Caco-2 (cell line): ENCODE measurements at regions not wholly inside any gene's neighbourhood (a gene's known extent, or its start where the extent isn't known, plus 50 kb on each side); places are given as distances from the start of the nearest gene placed in this dataset.

Experiments used
- BruUV-seq: library from RNA; stranded (reverse); fragments of 400-500 nt; replicated peaks from 2 replicates; lab custom pipeline; 2021; lab: Mats Ljungman, UMichigan
- CTCF ChIA-PET: fragments of 300-600 bp; sonication (Branson Sonifier 250); formaldehyde crosslinking; loops from one replicate; lab custom pipeline; 2022; ENCODE audit warnings: antibody characterized with exemption; lab: Charles Lee
- POLR2A ChIA-PET: fragments of 300-600 bp; sonication (Branson Sonifier 250); formaldehyde crosslinking; loops from one replicate; lab custom pipeline; 2022; ENCODE audit warnings: antibody characterized with exemption; lab: Charles Lee
- DNase-seq, 2 experiments: peaks; one replicate each; pipeline versions ENCODE4 v3.0.0 to v3.0.0-alpha.2; 2020 to 2022
- H3K27me3 ChIP-seq: replicated peaks from 2 replicates; pipeline ENCODE4 v1.6.0; 2011; ENCODE audit warnings: low read length; ENCODE audit not compliant: control insufficient read depth, insufficient read depth
- H3K36me3 ChIP-seq: 2 replicates; pipeline ENCODE4 v1.5.1; 2011; ENCODE audit warnings: low read length; ENCODE audit not compliant: control insufficient read depth, insufficient read depth
- H3K4me1 ChIP-seq: fragments of 250-450 bp; sonication (Bioruptor Pico); 2 replicates; pipeline ENCODE4 v1.5.1; 2020; ENCODE audit warnings: mild to moderate bottlenecking
- H3K4me3 ChIP-seq: 2 replicates; pipeline ENCODE4 v1.5.1; 2011; ENCODE audit warnings: low read depth, mild to moderate bottlenecking, control low read depth, low read length
- H3K9me3 ChIP-seq: fragments of 250-450 bp; sonication (Bioruptor Pico); 2 replicates; pipeline ENCODE4 v1.5.1; 2020; ENCODE audit warnings: mild to moderate bottlenecking, moderate library complexity
- H3K27ac Mint-ChIP-seq: one replicate; pipeline ENCODE4 v1.8.0; 2022; ENCODE audit warnings: mixed read lengths; ENCODE audit not compliant: unreplicated experiment
- H3K27me3 Mint-ChIP-seq: one replicate; pipeline ENCODE4 v1.8.0; 2022; ENCODE audit warnings: mixed read lengths; ENCODE audit not compliant: insufficient read depth, unreplicated experiment
- H3K36me3 Mint-ChIP-seq: one replicate; pipeline ENCODE4 v1.8.0; 2022; ENCODE audit warnings: mild to moderate bottlenecking, mixed read lengths; ENCODE audit not compliant: insufficient read depth, unreplicated experiment
- H3K4me1 Mint-ChIP-seq: one replicate; pipeline ENCODE4 v1.8.0; 2022; ENCODE audit warnings: low read depth, mixed read lengths; ENCODE audit not compliant: unreplicated experiment
- H3K4me3 Mint-ChIP-seq: one replicate; pipeline ENCODE4 v1.8.0; 2022; ENCODE audit warnings: mild to moderate bottlenecking, moderate library complexity, mixed read lengths; ENCODE audit not compliant: unreplicated experiment
- H3K9me3 Mint-ChIP-seq: one replicate; pipeline ENCODE4 v1.8.0; 2022; ENCODE audit warnings: mixed read lengths; ENCODE audit not compliant: unreplicated experiment
- intact Hi-C: fragments of 100-400 bp; cut with micrococcal nuclease; formaldehyde crosslinking; loops from one replicate; pipeline ENCODE4 v1.10.0; 2022; ENCODE audit not compliant: unreplicated experiment
- TF ChIP-seq, protein P1 (sequence below), 2 experiments: fragments of 200-600 bp in 1 of 2; IDR thresholded peaks; 1 replicate in 1 of 2; 2 replicates in 1 of 2; pipeline versions ENCODE4 v1.5.1 to v1.8.0; 2011 to 2022; ENCODE audit warnings: antibody characterized with exemption in 1 of 2, control low read depth in 1 of 2, inconsistent platforms in 1 of 2, low read depth in 1 of 2, low read length in 1 of 2, mild to moderate bottlenecking in 1 of 2, moderate library complexity in 1 of 2; ENCODE audit not compliant: insufficient read depth in 1 of 2, severe bottlenecking in 1 of 2, unreplicated experiment in 1 of 2

DNA sequence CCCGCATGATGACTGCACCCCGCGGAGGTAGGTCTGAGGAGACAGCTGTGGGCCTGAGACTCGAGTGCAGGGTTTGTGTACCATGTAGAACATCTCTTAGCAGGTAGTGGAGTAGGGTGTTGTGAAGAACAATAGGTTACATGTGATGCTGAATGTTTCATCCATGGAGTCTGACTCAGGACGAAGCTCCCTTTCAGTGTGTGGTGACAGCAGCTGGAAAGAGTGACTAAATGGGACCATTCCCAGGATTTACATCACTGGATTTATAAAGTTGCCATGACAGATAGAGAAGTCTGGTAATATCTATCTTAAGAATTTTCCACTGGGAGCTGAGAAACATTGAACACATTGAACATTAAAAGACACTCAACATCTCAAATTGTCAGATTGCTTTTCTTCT, 259.6 kb upstream of the RGS6 start:
- no peak overlapping the region for H3K4me3 Mint-ChIP-seq
- H3K27me3 Mint-ChIP-seq = no peaks in the 10 kb centered on the region
- H3K9me3 Mint-ChIP-seq = no peaks in the 10 kb centered on the region
- Histone ChIP-seq H3K4me3 (no peak overlapping the region), H3K9me3 (no peaks in the 10 kb centered on the region), H3K36me3 (no peaks in the 10 kb centered on the region; the same call in none of the 2 replicates), H3K4me1 (no peaks in the 10 kb centered on the region), H3K27me3 (no peaks in the 10 kb centered on the region)
- peaks cover 1% of the 10 kb centered on the region for H3K4me1 Mint-ChIP-seq
- H3K27ac Mint-ChIP-seq = no peak overlapping the region
- ChIA-PET POLR2A (no interaction called here), CTCF (no interaction called here)
- TF ChIP-seq, protein P1, sequence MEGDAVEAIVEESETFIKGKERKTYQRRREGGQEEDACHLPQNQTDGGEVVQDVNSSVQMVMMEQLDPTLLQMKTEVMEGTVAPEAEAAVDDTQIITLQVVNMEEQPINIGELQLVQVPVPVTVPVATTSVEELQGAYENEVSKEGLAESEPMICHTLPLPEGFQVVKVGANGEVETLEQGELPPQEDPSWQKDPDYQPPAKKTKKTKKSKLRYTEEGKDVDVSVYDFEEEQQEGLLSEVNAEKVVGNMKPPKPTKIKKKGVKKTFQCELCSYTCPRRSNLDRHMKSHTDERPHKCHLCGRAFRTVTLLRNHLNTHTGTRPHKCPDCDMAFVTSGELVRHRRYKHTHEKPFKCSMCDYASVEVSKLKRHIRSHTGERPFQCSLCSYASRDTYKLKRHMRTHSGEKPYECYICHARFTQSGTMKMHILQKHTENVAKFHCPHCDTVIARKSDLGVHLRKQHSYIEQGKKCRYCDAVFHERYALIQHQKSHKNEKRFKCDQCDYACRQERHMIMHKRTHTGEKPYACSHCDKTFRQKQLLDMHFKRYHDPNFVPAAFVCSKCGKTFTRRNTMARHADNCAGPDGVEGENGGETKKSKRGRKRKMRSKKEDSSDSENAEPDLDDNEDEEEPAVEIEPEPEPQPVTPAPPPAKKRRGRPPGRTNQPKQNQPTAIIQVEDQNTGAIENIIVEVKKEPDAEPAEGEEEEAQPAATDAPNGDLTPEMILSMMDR (IDR thresholded peaks at IDR 0.05; ENCODE audit: insufficient read depth in 1 of 2, low read depth in 1 of 2, low read length in 1 of 2, severe bottlenecking in 1 of 2, unreplicated experiment in 1 of 2) = no peak
- intact Hi-C loops = no loop called here
- H3K36me3 Mint-ChIP-seq = peaks cover 65% of the 10 kb centered on the region
- BruUV-seq = no TSS peak
- DNase-seq = no peak

DNA sequence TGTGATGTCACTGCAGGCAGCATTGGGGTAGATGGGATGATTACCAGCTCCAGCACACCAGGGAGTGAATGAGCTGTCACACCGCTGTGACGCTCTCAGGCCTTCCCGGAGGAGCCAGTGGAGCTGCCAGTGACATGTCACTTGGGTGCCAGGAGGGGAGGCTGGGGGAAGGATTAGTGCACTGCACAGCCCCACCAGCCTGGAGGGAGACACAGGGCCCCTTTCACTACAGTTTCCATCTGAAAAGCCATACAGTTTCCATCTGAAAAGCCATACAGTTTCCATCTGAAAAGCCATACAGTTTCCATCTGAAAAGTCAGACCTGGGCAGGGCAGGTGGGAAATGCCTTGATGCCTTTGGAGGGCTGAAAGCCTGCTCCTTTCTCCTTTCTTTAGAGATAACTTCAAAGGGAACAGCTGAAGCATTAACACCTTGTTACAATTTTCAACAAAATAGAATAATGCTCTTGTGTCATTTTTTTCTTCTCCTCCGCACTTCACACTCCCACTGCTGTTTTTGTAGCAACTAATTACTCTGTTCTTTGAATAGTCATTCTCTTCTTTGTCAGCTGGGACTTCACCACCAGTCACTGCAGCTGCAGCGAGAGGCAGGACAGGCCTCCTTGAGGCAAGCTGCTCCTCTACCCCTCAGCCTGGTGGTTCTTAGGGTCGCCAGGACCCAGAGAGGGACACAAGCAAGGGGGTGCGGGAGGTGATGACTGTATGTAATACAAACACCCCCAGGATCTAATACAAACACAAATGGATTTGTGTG, 256.9 kb upstream of the RGS6 start:
- CTCF ChIA-PET = no interaction called here
- Mint-ChIP-seq H3K4me1 (no peaks in the 10 kb centered on the region), H3K4me3 (no peak overlapping the region), H3K27me3 (no peaks in the 10 kb centered on the region), H3K9me3 (no peaks in the 10 kb centered on the region), H3K27ac (no peak overlapping the region), H3K36me3 (peaks cover 77% of the 10 kb centered on the region)
- H3K36me3 ChIP-seq = no peaks in the 10 kb centered on the region; the same call in none of the 2 replicates
- POLR2A ChIA-PET = no interaction called here
- H3K9me3 ChIP-seq = no peaks in the 10 kb centered on the region
- H3K27me3 ChIP-seq = no peaks in the 10 kb centered on the region
- no TSS peak for BruUV-seq
- TF ChIP-seq, protein P1 (IDR thresholded peaks at IDR 0.05; ENCODE audit: insufficient read depth in 1 of 2, low read depth in 1 of 2, low read length in 1 of 2, severe bottlenecking in 1 of 2, unreplicated experiment in 1 of 2) = no peak
- no peak overlapping the region for H3K4me3 ChIP-seq
- H3K4me1 ChIP-seq = no peaks in the 10 kb centered on the region
- intact Hi-C loops = no loop called here
- no peak for DNase-seq

DNA sequence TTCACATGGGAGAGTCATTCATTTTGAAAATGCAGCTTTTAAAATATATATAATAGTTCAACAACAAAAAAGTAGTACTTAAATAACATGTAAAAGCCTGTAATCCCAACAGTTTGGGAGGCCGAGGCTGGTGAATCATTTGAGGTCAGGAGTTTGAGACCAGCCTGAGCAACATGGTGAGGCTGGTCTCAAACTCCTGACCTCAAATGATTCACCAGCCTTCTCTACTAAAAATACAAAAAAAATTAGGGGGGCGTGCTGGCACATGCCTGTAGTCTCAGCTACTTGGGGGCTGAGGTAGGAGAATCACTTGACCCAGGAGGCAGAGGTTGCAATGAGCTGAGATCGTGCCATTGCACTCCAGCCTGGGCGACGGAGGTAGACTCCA, 256.3 kb upstream of the RGS6 start:
- Mint-ChIP-seq H3K4me3 (no peak overlapping the region), H3K4me1 (no peaks in the 10 kb centered on the region), H3K36me3 (peaks cover 72% of the 10 kb centered on the region), H3K27ac (no peak overlapping the region), H3K27me3 (no peaks in the 10 kb centered on the region), H3K9me3 (no peaks in the 10 kb centered on the region)
- Histone ChIP-seq H3K27me3 (no peaks in the 10 kb centered on the region), H3K4me1 (no peaks in the 10 kb centered on the region), H3K9me3 (no peaks in the 10 kb centered on the region), H3K36me3 (no peaks in the 10 kb centered on the region; the same call in none of the 2 replicates), H3K4me3 (no peak overlapping the region)
- POLR2A ChIA-PET = no interaction called here
- TF ChIP-seq, protein P1 (IDR thresholded peaks at IDR 0.05; ENCODE audit: insufficient read depth in 1 of 2, low read depth in 1 of 2, low read length in 1 of 2, severe bottlenecking in 1 of 2, unreplicated experiment in 1 of 2) = no peak
- CTCF ChIA-PET = no interaction called here
- BruUV-seq = no TSS peak
- intact Hi-C loops = no loop called here
- no peak for DNase-seq
